IMR-90 (cell line): ENCODE measurements at regions not wholly inside any gene's neighbourhood (a gene's known extent, or its start where the extent isn't known, plus 50 kb on each side); places are given as distances from the start of the nearest gene placed in this dataset.

Experiments used
- ATAC-seq: fragments of 200-7000 bp; cut with Tn5 transposase; 2 replicates; pipeline ENCODE4 v1.9.1; 2020; ENCODE audit warnings: low read depth, mild to moderate bottlenecking, moderate library complexity
- BruUV-seq: library from RNA; stranded (reverse); fragments of 400-500 nt; replicated peaks from 2 replicates; lab custom pipeline; 2021; lab: Mats Ljungman, UMichigan
- CTCF ChIA-PET: fragments of 300-600 bp; formaldehyde crosslinking; extraction: SDS; loops from one replicate; lab custom pipeline; 2021; ENCODE audit warnings: antibody characterized with exemption; lab: Yijun Ruan, JAX
- POLR2A ChIA-PET: fragments of 300-600 bp; sonication (Branson Sonifier 250); formaldehyde crosslinking; loops from one replicate; lab custom pipeline; 2022; ENCODE audit warnings: antibody characterized with exemption; ENCODE audit not compliant: unreplicated experiment; lab: Charles Lee
- DNase-seq: peaks from one replicate; pipeline ENCODE4 v3.0.0; 2013
- H2AFZ ChIP-seq: replicated peaks from 2 replicates; pipeline ENCODE3; 2013; ENCODE audit warnings: low read length, mild to moderate bottlenecking; ENCODE audit not compliant: poor library complexity
- H2AK5ac ChIP-seq: 2 replicates; pipeline ENCODE4 v1.6.1; 2013; ENCODE audit warnings: low read depth, low read length, inconsistent platforms
- H2AK9ac ChIP-seq: replicated peaks from 2 replicates; pipeline ENCODE3; 2013; ENCODE audit warnings: mild to moderate bottlenecking, low read depth, low read length, moderate library complexity; ENCODE audit not compliant: poor library complexity
- H2BK120ac ChIP-seq: 2 replicates; pipeline ENCODE4 v1.6.1; 2013; ENCODE audit warnings: low read depth, low read length, inconsistent platforms
- H2BK15ac ChIP-seq: 3 replicates; pipeline ENCODE4 v1.6.1; 2013; ENCODE audit warnings: low read depth, low read length, inconsistent platforms
- H2BK20ac ChIP-seq: 2 replicates; pipeline ENCODE4 v1.6.1; 2013; ENCODE audit warnings: low read depth, mild to moderate bottlenecking, inconsistent platforms, low read length, moderate library complexity
- H2BK5ac ChIP-seq: 2 replicates; pipeline ENCODE4 v1.6.1; 2013; ENCODE audit warnings: mild to moderate bottlenecking, low read depth, low read length, inconsistent platforms; ENCODE audit not compliant: poor library complexity, severe bottlenecking
- H3K14ac ChIP-seq: replicated peaks from 2 replicates; pipeline ENCODE4 v1.6.1; 2013; ENCODE audit warnings: low read depth, low read length, inconsistent platforms
- H3K18ac ChIP-seq: 2 replicates; pipeline ENCODE4 v1.6.1; 2013; ENCODE audit warnings: low read depth, low read length, control low read depth
- H3K23ac ChIP-seq: 2 replicates; pipeline ENCODE4 v1.6.1; 2013; ENCODE audit warnings: low read depth, low read length, inconsistent platforms
- H3K27ac ChIP-seq: 2 replicates; pipeline ENCODE4 v1.5.1; 2013; ENCODE audit warnings: mild to moderate bottlenecking, control low read depth, low read length; ENCODE audit not compliant: insufficient read depth
- H3K27me3 ChIP-seq: 2 replicates; pipeline ENCODE4 v1.6.1; 2013; ENCODE audit warnings: low read length; ENCODE audit not compliant: control insufficient read depth, insufficient read depth
- H3K36me3 ChIP-seq: 2 replicates; pipeline ENCODE4 v1.6.1; 2013; ENCODE audit warnings: low read length, mixed read lengths; ENCODE audit not compliant: control insufficient read depth, insufficient read depth
- H3K4ac ChIP-seq: 2 replicates; pipeline ENCODE4 v1.6.1; 2013; ENCODE audit warnings: low read depth, low read length, inconsistent platforms
- H3K4me1 ChIP-seq: 2 replicates; pipeline ENCODE4 v1.6.1; 2013; ENCODE audit warnings: low read length, mixed read lengths; ENCODE audit not compliant: control insufficient read depth, insufficient read depth
- H3K4me2 ChIP-seq: 2 replicates; pipeline ENCODE4 v1.6.1; 2013; ENCODE audit warnings: low read depth, mild to moderate bottlenecking, control low read depth, low read length, moderate library complexity
- H3K4me3 ChIP-seq: 2 replicates; pipeline ENCODE4 v1.5.1; 2013; ENCODE audit warnings: low read depth, mild to moderate bottlenecking, control low read depth, low read length, moderate library complexity; ENCODE audit not compliant: insufficient read depth
- H3K56ac ChIP-seq: 2 replicates; pipeline ENCODE4 v1.6.1; 2013; ENCODE audit warnings: low read length, inconsistent platforms; ENCODE audit not compliant: insufficient read depth; ENCODE audit errors: extremely low read depth
- H3K79me1 ChIP-seq, 2 experiments: 2 replicates each; pipeline ENCODE4 v1.6.1; 2013; ENCODE audit warnings: low read length in 2 of 2, inconsistent platforms in 1 of 2, low read depth in 1 of 2
- H3K9ac ChIP-seq: 2 replicates; pipeline ENCODE4 v1.6.1; 2013; ENCODE audit warnings: low read depth, low read length, control low read depth
- H3K9me1 ChIP-seq: 2 replicates; pipeline ENCODE4 v1.6.1; 2013; ENCODE audit warnings: low read length, inconsistent platforms; ENCODE audit not compliant: insufficient read depth
- H3K9me3 ChIP-seq: 2 replicates; pipeline ENCODE4 v1.6.1; 2013; ENCODE audit warnings: low read length; ENCODE audit not compliant: control insufficient read depth, insufficient read depth
- H4K20me1 ChIP-seq: 2 replicates; pipeline ENCODE4 v1.6.1; 2013; ENCODE audit warnings: low read length, inconsistent platforms; ENCODE audit not compliant: insufficient read depth
- H4K5ac ChIP-seq: 2 replicates; pipeline ENCODE4 v1.6.1; 2013; ENCODE audit warnings: mild to moderate bottlenecking, low read depth, low read length, control low read depth
- H4K8ac ChIP-seq, 2 experiments: 2 replicates each; pipeline ENCODE4 v1.6.1; 2013; ENCODE audit warnings: low read depth in 2 of 2, low read length in 2 of 2, control low read depth in 1 of 2, inconsistent platforms in 1 of 2
- H4K91ac ChIP-seq: 2 replicates; pipeline ENCODE4 v1.6.1; 2013; ENCODE audit warnings: low read depth, low read length, inconsistent platforms; ENCODE audit not compliant: insufficient read depth
- BHLHE40 ChIP-seq: fragments of 150-350 bp; IDR thresholded peaks from 2 replicates; pipeline ENCODE4 v1.6.1; 2016; ENCODE audit warnings: mild to moderate bottlenecking, low read depth, low read length
- CEBPB ChIP-seq: IDR thresholded peaks from 2 replicates; pipeline ENCODE4 v1.6.1; 2012; ENCODE audit warnings: low read depth, low read length, improper control_type of control experiment
- CHD1 ChIP-seq: IDR thresholded peaks from 2 replicates; pipeline ENCODE4 v1.6.1; 2012; ENCODE audit warnings: low read depth, low read length, improper control_type of control experiment
- FOS ChIP-seq: fragments of 150-350 bp; IDR thresholded peaks from 2 replicates; pipeline ENCODE4 v1.6.1; 2016; ENCODE audit warnings: low read depth, low read length
- MAFK ChIP-seq: IDR thresholded peaks from 2 replicates; pipeline ENCODE4 v1.6.1; 2012; ENCODE audit warnings: low read depth, low read length, improper control_type of control experiment
- MAZ ChIP-seq: IDR thresholded peaks from 2 replicates; pipeline ENCODE4 v1.6.1; 2012; ENCODE audit warnings: low read depth, mild to moderate bottlenecking, low read length, improper control_type of control experiment, moderate library complexity, borderline replicate concordance
- MXI1 ChIP-seq: IDR thresholded peaks from 2 replicates; pipeline ENCODE4 v1.6.1; 2012; ENCODE audit warnings: low read depth, mild to moderate bottlenecking, low read length, moderate library complexity, borderline replicate concordance
- NFE2L2 ChIP-seq: fragments of 150-350 bp; IDR thresholded peaks from 2 replicates; pipeline ENCODE4 v1.6.1; 2016; ENCODE audit warnings: low read depth, mild to moderate bottlenecking, low read length
- POLR2A ChIP-seq: IDR thresholded peaks from 2 replicates; pipeline ENCODE4 v1.6.1; 2012; ENCODE audit warnings: mild to moderate bottlenecking, low read depth, low read length
- RAD21 ChIP-seq: IDR thresholded peaks from 2 replicates; pipeline ENCODE4 v1.6.1; 2012; ENCODE audit warnings: low read length, improper control_type of control experiment
- RCOR1 ChIP-seq: IDR thresholded peaks from 2 replicates; pipeline ENCODE4 v1.6.1; 2012; ENCODE audit warnings: mild to moderate bottlenecking, low read length, improper control_type of control experiment; ENCODE audit not compliant: insufficient replicate concordance
- RFX5 ChIP-seq: IDR thresholded peaks from 2 replicates; pipeline ENCODE4 v1.8.0; 2012; ENCODE audit warnings: low read depth, mild to moderate bottlenecking, low read length, moderate library complexity
- SMC3 ChIP-seq: fragments of 150-350 bp; IDR thresholded peaks from 2 replicates; pipeline ENCODE4 v1.6.1; 2016; ENCODE audit warnings: low read depth, mild to moderate bottlenecking, antibody characterized with exemption, low read length, moderate library complexity
- USF2 ChIP-seq: fragments of 150-350 bp; IDR thresholded peaks from 2 replicates; pipeline ENCODE4 v1.6.1; 2017; ENCODE audit warnings: mild to moderate bottlenecking, antibody characterized with exemption, low read length, low read depth
- WGBS, 2 experiments: methylation state at CpG; one replicate each; pipeline versions ENCODE4 v1.1.5 to v1.1.7; 2013; ENCODE audit warnings: missing lambda C conversion rate in 2 of 2; ENCODE audit not compliant: insufficient read length in 1 of 2; ENCODE audit errors: extremely low coverage in 2 of 2; 5-methylcytosine and 5-hydroxymethylcytosine counted together
- dilution Hi-C: fragments of 300-500 bp; cut with HindIII; formaldehyde crosslinking; loops from one replicate; pipeline ENCODE4 v1.14.3; 2018; ENCODE audit warnings: low sequenced_read_pairs; ENCODE audit not compliant: unreplicated experiment
- in situ Hi-C: fragments of 300-500 bp; cut with MboI; formaldehyde crosslinking; loops from 3 replicates; pipeline ENCODE4 v1.14.3; 2019; ENCODE audit warnings: low sequenced_read_pairs, inconsistent platforms, mixed read lengths
- intact Hi-C: fragments of 100-400 bp; cut with micrococcal nuclease; formaldehyde crosslinking; loops from 2 replicates; pipeline ENCODE4 v1.10.0; 2022
- TF ChIP-seq, protein P1 (sequence below): fragments of 150-350 bp; IDR thresholded peaks from 2 replicates; pipeline ENCODE4 v1.6.1; 2016; ENCODE audit warnings: low read depth, mild to moderate bottlenecking, low read length, moderate library complexity, borderline replicate concordance
- TF ChIP-seq, protein P2 (sequence below): conservative IDR thresholded peaks from 2 replicates; pipeline ENCODE4 v1.5.1; 2012; ENCODE audit warnings: mild to moderate bottlenecking, low read depth, low read length, improper control_type of control experiment

GRCh38 chr15:57897870-57898269 lies 167.6 kb downstream of the ALDH1A2 start:
- Histone ChIP-seq H3K9me3 (no peaks in the 10 kb centered on the region), H2AFZ (no peak overlapping the region), H3K79me1 (no peaks in the 10 kb centered on the region), H3K4me1 (no peaks in the 10 kb centered on the region), H3K27me3 (no peaks in the 10 kb centered on the region), H3K9me1 (no peaks in the 10 kb centered on the region), H2AK9ac (no peak overlapping the region), H2BK5ac (no peak overlapping the region), H3K9ac (no peak overlapping the region), H3K56ac (no peak overlapping the region), H2BK15ac (no peak overlapping the region), H2BK20ac (no peak overlapping the region), H3K18ac (no peak overlapping the region), H3K36me3 (no peaks in the 10 kb centered on the region), H3K4ac (no peak overlapping the region), H4K8ac (no peak overlapping the region), H3K4me3 (no peak overlapping the region), H2AK5ac (no peak overlapping the region), H4K5ac (no peak overlapping the region), H3K27ac (no peak overlapping the region), H3K4me2 (no peak overlapping the region), H3K14ac (no peak overlapping the region), H3K23ac (no peak overlapping the region), H4K91ac (no peak overlapping the region), H2BK120ac (no peak overlapping the region), H4K20me1 (no peaks in the 10 kb centered on the region)
- in situ Hi-C loops = no loop called here
- no peak for TF ChIP-seq MAZ
- no peak for TF ChIP-seq USF2
- TF ChIP-seq MAFK = no peak
- no peak for TF ChIP-seq RAD21
- no peak for TF ChIP-seq CEBPB
- TF ChIP-seq POLR2A = no peak
- TF ChIP-seq, protein P1, sequence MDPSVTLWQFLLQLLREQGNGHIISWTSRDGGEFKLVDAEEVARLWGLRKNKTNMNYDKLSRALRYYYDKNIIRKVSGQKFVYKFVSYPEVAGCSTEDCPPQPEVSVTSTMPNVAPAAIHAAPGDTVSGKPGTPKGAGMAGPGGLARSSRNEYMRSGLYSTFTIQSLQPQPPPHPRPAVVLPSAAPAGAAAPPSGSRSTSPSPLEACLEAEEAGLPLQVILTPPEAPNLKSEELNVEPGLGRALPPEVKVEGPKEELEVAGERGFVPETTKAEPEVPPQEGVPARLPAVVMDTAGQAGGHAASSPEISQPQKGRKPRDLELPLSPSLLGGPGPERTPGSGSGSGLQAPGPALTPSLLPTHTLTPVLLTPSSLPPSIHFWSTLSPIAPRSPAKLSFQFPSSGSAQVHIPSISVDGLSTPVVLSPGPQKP = no peak
- TF ChIP-seq, protein P2, sequence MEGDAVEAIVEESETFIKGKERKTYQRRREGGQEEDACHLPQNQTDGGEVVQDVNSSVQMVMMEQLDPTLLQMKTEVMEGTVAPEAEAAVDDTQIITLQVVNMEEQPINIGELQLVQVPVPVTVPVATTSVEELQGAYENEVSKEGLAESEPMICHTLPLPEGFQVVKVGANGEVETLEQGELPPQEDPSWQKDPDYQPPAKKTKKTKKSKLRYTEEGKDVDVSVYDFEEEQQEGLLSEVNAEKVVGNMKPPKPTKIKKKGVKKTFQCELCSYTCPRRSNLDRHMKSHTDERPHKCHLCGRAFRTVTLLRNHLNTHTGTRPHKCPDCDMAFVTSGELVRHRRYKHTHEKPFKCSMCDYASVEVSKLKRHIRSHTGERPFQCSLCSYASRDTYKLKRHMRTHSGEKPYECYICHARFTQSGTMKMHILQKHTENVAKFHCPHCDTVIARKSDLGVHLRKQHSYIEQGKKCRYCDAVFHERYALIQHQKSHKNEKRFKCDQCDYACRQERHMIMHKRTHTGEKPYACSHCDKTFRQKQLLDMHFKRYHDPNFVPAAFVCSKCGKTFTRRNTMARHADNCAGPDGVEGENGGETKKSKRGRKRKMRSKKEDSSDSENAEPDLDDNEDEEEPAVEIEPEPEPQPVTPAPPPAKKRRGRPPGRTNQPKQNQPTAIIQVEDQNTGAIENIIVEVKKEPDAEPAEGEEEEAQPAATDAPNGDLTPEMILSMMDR = no peak
- TF ChIP-seq SMC3 = no peak
- no peak for TF ChIP-seq BHLHE40
- TF ChIP-seq NFE2L2 = no peak
- TF ChIP-seq FOS = no peak
- no peak for TF ChIP-seq RFX5
- no peak for TF ChIP-seq CHD1
- TF ChIP-seq RCOR1 = no peak
- no peak for TF ChIP-seq MXI1
- dilution Hi-C loops = no loop called here
- BruUV-seq = no TSS peak
- intact Hi-C loops = no loop called here
- DNase-seq = no peak
- no CpG with 5 or more reads among the region's 3 CpGs for WGBS, 2 experiments
- ChIA-PET CTCF (no interaction called here), POLR2A (no interaction called here)
- ATAC-seq = no peak
